GM20000 (cell line): ENCODE measurements at regions not wholly inside any gene's neighbourhood (a gene's known extent, or its start where the extent isn't known, plus 50 kb on each side); places are given as distances from the start of the nearest gene placed in this dataset.

Experiments
- DNase-seq: peaks from one replicate; pipeline ENCODE4 v3.0.0; 2012; ENCODE audit warnings: low spot score
- CTCF ChIP-seq: IDR thresholded peaks from 2 replicates; pipeline ENCODE4 v1.5.1; 2012; ENCODE audit warnings: mild to moderate bottlenecking, control low read depth; ENCODE audit errors: extremely low read depth, missing control alignments

- no peak for TF ChIP-seq CTCF
- no peak for DNase-seq
Measured at GRCh38 chr4:186934841-186935443, 211.3 kb upstream of the FAT1 start.

GRCh38 chr4:186935901-186936300, 212.2 kb upstream of the FAT1 start:
- TF ChIP-seq CTCF = no peak
- DNase-seq = no peak

GRCh38 chr4:186936496-186937375, 213.1 kb upstream of the FAT1 start:
- no peak for DNase-seq
- TF ChIP-seq CTCF = no peak

GRCh38 chr4:186939226-186939625, 215.6 kb upstream of the FAT1 start:
- TF ChIP-seq CTCF = no peak
- no peak for DNase-seq

GRCh38 chr4:186939766-186940165, 216.1 kb upstream of the FAT1 start:
- DNase-seq = no peak

GRCh38 chr4:186940476-186940875, 216.8 kb upstream of the FAT1 start:
- no peak for DNase-seq
- no peak for TF ChIP-seq CTCF

More at GRCh38 chr4:186939766-186940165, 216.1 kb upstream of the FAT1 start:
- TF ChIP-seq CTCF = no peak

- DNase-seq = no peak
- TF ChIP-seq CTCF = no peak
Measured at GRCh38 chr4:186942758-186943377, 219.2 kb upstream of the FAT1 start.
